HG02973 (cell line): ENCODE measurements at regions not wholly inside any gene's neighbourhood (a gene's known extent, or its start where the extent isn't known, plus 50 kb on each side); places are given as distances from the start of the nearest gene placed in this dataset.

ENCODE experiments used
- ATAC-seq: cut with Tn5 transposase; IDR thresholded peaks from one replicate; pipeline ENCODE4 v1.9.1; 2021; ENCODE audit warnings: moderate library complexity; ENCODE audit not compliant: unreplicated experiment

- ATAC-seq, result no peak
Measured at GRCh38 chr14:81946375-81946774, 412.7 kb upstream of the SEL1L start.

DNA sequence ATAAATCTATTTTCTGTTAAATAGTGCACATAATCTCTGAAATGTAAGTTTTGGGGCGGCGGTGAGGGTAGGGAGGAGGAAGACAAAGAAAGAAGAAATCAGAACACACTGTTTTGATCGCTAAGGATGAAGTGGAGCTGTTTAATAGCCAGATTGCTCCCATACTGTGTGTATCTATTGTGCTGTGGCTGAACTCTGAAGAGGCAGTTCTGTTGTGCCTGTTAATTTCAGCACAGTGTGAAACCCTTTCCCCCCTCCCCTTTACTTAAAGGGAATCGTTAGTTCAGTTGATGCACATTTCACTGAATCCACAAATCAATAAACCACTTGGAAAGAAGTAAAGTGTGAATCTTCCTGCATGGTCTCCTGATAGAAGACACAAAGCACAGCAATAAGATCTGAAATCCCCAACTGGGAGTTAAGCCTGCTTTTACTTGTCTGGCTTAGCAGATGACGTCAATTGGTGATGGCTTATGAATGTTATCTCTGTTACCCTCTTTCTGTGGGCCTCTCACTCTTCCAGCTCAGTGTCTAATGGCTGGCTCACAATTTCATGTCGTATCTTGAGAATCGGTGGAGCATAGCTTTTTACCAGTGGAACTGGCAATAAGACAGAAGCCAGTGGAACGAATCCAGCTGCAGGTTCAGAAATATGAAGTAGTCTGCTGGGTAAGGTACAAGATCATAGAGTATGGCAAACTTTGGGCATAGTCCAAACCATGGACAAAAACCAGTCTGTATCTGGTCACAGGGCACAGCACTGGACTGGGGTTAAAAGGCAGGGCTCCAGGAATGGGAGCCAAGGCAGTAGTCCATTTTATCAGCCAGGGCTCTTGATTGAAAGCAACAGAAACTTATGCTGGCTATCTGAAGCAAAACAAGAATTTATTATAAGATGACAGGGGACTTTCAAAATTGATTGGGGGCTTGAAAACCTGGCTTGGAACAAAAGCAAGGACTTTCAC, 413.5 kb upstream of the SEL1L start:
- no peak for ATAC-seq

DNA sequence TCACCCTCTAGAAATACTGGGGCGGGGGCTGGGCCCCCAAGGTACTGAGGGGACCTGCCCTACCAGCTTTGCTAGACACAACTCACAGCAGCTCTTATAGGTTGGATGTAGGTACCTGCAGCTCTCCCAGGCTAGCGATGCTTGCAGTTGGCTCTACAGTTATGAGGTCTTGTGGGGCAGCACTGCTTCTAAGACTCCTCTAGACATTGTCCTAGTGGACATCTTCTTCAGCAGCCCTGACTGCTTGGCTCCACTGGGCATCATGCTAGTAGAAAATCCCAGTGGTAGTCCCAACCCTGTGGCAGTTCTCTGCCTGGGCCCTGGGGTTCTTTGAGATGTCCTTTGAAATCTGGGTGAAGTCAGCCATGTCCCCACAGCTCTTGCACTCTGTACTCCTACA, 419.3 kb upstream of the SEL1L start:
- no peak for ATAC-seq

DNA sequence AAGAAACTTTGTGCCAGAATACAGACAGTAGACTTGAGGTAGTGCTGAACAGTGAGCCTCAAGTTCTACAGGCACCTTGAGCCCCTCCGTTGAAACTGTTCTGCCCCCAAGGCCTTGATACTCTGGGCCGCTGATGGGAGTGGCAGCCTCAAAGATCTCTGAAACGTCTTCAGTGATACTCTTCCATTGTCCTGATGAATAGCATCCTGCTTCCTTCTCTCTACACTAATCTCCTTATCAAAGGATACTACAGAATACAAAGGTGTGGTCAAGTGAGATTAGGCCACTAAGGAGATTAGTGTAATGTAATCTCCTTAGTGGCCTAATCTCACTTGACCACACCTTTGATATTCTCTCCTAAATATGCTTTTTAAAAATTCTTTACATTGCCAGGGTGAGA, 419.8 kb upstream of the SEL1L start:
- no peak for ATAC-seq

- ATAC-seq, result no peak
Measured at GRCh38 chr14:81955123-81955522, 421.5 kb upstream of the SEL1L start.

DNA sequence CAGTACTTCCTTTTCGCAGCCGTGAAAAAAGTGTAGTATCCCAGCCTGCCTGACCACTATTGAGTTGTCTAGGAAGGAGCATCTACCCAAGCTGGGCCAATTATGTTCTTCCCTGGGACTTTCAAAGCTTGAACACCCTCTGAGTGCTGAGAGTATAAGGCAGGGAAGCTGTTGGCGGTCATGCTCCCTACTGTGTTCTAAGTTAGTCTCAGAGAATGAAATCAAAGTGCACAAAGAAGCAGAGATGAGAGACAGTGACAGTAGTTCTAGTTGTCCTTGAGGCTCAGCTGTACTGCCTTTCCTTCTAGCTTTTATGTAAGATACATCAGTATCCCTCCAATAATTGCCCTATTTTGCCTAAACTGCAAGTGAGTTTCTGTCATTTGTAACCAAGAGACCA, 427.1 kb upstream of the SEL1L start:
- ATAC-seq, result no peak

DNA sequence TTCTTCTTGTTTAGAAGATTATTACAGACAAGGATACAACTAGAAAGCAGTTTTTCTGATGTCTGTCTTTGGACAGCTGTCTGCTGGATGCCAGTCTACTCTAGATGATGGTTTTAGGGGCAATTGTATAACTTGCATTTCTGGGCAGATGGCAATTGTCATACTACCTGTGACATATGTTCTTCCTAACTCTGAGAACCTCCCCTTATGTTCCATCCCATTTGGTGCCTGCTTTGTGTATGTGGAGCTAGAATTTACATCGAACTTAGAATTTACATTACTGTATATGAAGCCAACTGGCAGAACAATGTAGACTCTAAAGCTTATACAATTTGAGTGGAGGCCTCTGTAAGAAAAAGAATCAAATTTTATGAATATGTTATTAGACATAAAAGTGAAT, 430.2 kb upstream of the SEL1L start:
- ATAC-seq, result no peak

DNA sequence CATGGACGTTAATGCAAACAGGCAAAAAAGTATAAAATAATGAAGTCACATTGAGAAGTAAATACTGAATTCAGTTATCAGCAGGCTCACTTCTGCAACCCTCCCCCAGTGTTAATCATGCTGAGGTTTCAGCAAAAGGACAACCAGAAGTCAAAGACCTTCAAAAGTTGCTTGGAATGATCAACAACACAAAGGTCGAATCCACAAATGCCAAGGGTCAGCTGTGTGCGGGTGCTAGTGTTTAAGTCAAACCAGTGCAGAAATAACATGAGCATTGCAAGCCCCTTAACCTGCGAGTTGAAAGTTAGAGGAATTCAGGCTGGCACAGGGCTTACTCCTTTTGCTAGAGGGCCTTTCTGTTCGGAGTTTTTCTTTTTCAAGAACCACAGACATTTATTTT, 436.7 kb upstream of the SEL1L start:
- no peak for ATAC-seq

GRCh38 chr14:81971911-81972310, 438.3 kb upstream of the SEL1L start:
- ATAC-seq, result no peak

- ATAC-seq, result no peak
Measured at GRCh38 chr14:81972601-81973000, 438.9 kb upstream of the SEL1L start.

DNA sequence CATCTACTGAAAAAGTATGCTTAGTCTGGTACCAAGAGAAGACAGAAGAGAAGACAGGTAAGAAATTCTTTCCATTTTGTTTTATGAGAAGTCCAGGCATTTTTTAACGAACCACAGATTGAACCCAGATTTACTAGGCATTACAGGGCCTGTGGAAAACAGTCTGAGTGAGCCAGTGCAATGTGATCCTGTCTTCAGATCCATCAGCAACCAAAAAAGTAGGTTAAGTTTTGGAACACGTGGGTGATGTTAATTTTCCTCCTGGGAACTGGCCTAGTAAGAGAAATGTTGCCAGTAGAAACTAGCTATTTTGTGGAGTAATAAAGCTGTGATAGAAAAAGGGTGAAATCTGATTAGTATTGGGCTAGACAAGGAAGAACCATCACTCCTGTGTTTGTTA, 440.9 kb upstream of the SEL1L start:
- no peak for ATAC-seq

GRCh38 chr14:81980601-81981306, 447.1 kb upstream of the SEL1L start:
- no peak for ATAC-seq

DNA sequence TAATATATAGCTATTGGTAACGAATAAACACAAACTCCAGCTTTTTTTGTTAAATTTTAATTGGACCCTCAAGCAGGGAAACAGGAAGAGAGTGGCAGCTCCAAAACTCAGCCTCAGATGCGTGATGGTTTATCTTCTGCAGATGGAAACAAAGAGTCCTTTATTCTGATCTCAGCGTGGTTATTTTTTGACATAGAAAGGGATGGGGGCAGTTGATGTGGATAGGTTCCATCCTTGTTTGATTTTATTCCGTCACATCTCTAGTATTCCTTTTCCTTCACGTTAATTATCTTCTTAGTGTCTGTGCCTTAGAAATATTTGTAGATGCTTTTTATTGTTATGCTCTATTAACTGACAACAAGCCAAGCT, 447.6 kb upstream of the SEL1L start:
- ATAC-seq, result no peak

DNA sequence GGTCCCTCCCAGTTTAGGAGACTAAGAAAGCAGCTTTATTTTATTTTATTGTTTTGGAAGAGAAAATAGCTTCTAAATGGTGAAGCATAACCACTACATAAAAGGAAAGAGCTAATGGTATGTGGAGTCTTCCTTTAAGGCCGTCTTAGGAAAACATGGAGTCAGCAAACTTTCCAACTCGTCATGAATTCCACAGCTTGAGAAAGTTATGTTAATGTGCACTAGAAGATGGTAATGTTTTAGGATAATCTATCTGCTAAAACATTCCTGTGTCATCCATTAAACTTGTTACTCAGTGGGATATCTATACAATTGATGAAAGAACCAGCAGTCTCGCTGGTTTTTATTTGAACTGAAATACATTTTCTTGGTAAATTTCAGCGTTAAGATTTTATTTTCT, 448.4 kb upstream of the SEL1L start:
- no peak for ATAC-seq

GRCh38 chr14:81986005-81986404, 452.4 kb upstream of the SEL1L start:
- no peak for ATAC-seq

GRCh38 chr14:81989211-81989610, 455.6 kb upstream of the SEL1L start:
- no peak for ATAC-seq

GRCh38 chr14:81990312-81990761, 456.7 kb upstream of the SEL1L start:
- peak; percentile 60 for ATAC-seq

- ATAC-seq, result no peak
Measured at GRCh38 chr14:81991998-81992397, 458.3 kb upstream of the SEL1L start.

DNA sequence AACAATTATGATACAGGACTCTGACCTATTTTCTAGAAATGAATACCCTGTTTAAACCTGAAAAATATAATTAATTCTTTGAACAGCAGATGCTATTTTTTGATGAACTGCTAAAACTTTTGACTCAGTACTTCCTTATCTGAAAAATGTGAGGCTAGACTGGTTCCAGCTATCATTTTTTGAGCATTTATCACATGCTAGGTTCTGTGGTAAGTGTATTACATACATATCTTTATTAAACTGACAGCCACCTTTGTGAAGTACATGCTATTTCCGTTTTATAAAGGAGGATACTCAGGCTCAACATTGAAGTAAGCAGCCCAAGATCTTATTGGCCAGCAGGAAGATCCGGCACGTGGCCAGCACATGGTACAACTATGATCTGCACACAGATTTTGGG, 459.8 kb upstream of the SEL1L start:
- ATAC-seq, result no peak

GRCh38 chr14:82003426-82003825, 469.8 kb upstream of the SEL1L start:
- ATAC-seq, result no peak

GRCh38 chr14:82009076-82009475, 475.4 kb upstream of the SEL1L start:
- ATAC-seq, result no peak

DNA sequence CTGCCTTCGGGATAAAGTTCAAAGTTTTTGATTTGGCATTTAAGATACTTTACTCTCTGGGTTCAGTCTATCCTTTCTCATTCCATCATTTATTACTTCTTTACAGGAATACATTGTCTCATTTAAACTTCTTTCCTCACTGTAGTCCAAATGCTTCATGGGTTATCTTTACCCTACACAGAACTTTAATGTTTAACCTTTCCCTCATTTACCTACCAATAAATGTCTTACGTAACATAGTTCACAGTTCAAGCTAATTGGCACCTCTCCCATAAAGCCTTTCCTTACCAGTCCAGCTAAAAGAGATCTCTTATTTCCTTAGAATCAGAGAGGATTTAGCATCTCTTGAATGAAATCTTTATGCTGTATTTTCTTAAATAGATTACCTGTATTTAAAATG, 476.3 kb upstream of the SEL1L start:
- no peak for ATAC-seq
